Choroid plexus epithelial cell (primary cell): ENCODE measurements at regions not wholly inside any gene's neighbourhood (a gene's known extent, or its start where the extent isn't known, plus 50 kb on each side); places are given as distances from the start of the nearest gene placed in this dataset.

Source experiments
- DNase-seq: peaks from one replicate; pipeline ENCODE4 v3.0.0-alpha.2; 2010; ENCODE audit warnings: low read depth
- H3K4me3 ChIP-seq: 2 replicates; pipeline ENCODE4 v1.5.1; 2011; ENCODE audit warnings: low read depth, mild to moderate bottlenecking, control low read depth, low read length, moderate library complexity
- CTCF ChIP-seq: conservative IDR thresholded peaks from 2 replicates; pipeline ENCODE4 v1.5.1; 2011; ENCODE audit warnings: low read depth, mild to moderate bottlenecking, control low read depth, inconsistent platforms, low read length, moderate library complexity

DNA sequence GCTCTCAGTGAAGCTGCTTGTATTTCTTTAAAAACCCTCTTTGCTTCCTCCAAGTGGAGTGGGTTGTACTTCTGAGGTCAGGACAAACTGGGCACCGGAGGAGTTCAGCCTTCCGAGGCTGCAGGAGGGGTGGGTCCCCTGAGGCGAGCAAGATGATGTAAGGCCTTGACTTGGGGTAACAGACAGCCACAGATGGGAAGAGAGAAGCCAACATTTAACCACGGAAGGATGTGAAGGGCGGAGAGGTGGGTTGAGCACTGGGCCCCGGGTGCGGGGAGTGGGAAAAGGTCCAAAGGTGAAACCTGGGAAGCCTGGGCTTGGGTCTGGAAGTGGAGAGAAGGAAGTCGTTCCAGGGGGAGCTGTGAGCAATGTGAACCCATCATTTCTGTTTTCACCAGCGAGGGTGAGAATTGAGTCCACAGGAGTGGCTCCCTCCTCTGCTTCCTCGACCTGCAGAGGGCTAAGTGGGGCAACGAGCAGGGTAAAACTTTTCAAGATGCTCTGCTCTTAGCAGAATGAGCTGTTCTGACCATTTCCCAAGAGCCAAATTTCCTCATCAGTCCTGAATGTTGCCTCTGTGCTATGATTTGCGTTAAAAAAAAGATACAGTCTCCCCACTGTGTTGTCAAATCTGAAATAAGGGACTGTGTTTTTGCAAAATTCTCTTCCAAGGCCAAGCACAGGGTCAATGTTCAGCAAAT is 137.7 kb upstream of the CRHR1 start:
- DNase-seq, result no peak
- no peak overlapping the region for H3K4me3 ChIP-seq
- TF ChIP-seq CTCF, result no peak

DNA sequence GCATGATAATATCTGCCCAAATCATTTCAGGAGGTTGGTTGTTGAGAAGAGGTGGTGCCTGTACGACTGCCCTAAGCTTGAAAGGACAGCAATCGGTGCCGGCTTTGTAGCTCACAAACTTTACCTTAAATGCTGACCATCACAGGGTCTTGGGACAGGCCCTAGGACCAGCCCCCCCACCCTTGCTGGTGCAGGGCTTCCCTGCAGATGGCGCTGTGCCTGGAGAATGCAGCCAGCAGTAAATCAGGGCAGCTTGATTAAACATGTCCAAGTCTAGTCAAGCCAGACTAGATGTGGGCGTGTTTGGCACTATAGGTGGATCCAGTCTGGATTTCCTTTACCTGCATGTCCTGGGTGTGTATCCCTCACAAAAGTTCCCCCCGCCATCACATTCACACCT is 135.5 kb upstream of the CRHR1 start:
- DNase-seq, result no peak
- no peak for TF ChIP-seq CTCF
- no peak overlapping the region for H3K4me3 ChIP-seq

DNA sequence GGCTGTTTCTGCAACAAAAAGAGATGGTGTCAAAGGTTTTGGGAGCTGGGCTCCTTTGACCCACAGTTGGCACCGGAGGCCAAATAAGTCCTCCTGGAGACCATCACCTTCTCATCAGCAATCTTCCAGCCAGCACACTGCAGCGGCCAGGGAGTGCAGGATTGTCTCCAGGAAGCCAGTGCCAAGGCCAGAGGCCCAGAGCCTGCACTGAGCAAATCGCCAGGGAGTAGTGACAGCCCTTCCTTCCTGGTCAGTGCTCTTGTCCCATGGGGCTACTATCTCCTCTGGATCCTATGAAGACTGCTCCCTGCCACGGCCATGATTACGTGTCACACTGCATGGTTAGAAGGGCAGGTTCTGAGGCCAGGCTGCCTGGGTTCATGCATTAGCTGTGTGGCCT is 134.3 kb upstream of the CRHR1 start:
- H3K4me3 ChIP-seq, result no peak overlapping the region
- no peak for DNase-seq
- no peak for TF ChIP-seq CTCF

GRCh38 chr17:45650561-45650960 is 133.6 kb upstream of the CRHR1 start:
- TF ChIP-seq CTCF, result no peak
- no peak overlapping the region for H3K4me3 ChIP-seq
- DNase-seq, result no peak

- no peak for TF ChIP-seq CTCF
- no peak overlapping the region for H3K4me3 ChIP-seq
- no peak for DNase-seq
Observed at GRCh38 chr17:45651145-45651709, 132.9 kb upstream of the CRHR1 start.

- no peak for DNase-seq
- no peak overlapping the region for H3K4me3 ChIP-seq
- no peak for TF ChIP-seq CTCF
Observed at GRCh38 chr17:45653616-45654015, 130.5 kb upstream of the CRHR1 start.
